Thyroid gland (tissue), 4 donors: ENCODE measurements at regions not wholly inside any gene's neighbourhood (a gene's known extent, or its start where the extent isn't known, plus 50 kb on each side); places are given as distances from the start of the nearest gene placed in this dataset.
"Not testable (repeated sequence)": the region's sequence is repeated elsewhere in the genome, so short reads cannot be mapped to it uniquely, and the experiment has no call there.

Experiments used
- DNase-seq, 2 donors: peaks; one replicate each; pipeline ENCODE4 v3.0.0-alpha.2; 2019
- H3K27ac ChIP-seq, 3 donors: fragments of 200-600 bp; sonication (generic); 1 replicate in 2 of 3; 2 replicates in 1 of 3; pipeline ENCODE4 v1.5.1; 2016 to 2019; ENCODE audit warnings: mild to moderate bottlenecking in 1 of 3, moderate library complexity in 1 of 3
- H3K27me3 ChIP-seq: fragments of 200-600 bp; sonication (generic); one replicate; pipeline ENCODE4 v1.5.1; 2019
- H3K36me3 ChIP-seq, 2 donors: fragments of 200-600 bp; sonication (generic); one replicate each; pipeline ENCODE4 v1.5.1; 2016 to 2019
- H3K4me1 ChIP-seq, 2 donors: fragments of 200-600 bp; sonication (generic); one replicate each; pipeline ENCODE4 v1.5.1; 2017 to 2019
- H3K4me3 ChIP-seq, 3 donors: fragments of 200-600 bp; sonication (generic); replicated peaks in 1 of 3; 1 replicate in 2 of 3; 2 replicates in 1 of 3; pipeline ENCODE4 v1.5.1; 2016; ENCODE audit warnings: mild to moderate bottlenecking in 1 of 3
- H3K9me3 ChIP-seq: fragments of 200-600 bp; sonication (generic); one replicate; pipeline ENCODE4 v1.5.1; 2017
- CTCF ChIP-seq, 6 experiments: fragments of 200-600 bp in 3 of 6; fragments of 450-650 bp in 3 of 6; sonication (generic) in 3 of 6; IDR thresholded peaks; one replicate each; pipeline ENCODE4 v1.5.1; 2016 to 2019; ENCODE audit warnings: antibody characterized with exemption in 6 of 6, mild to moderate bottlenecking in 2 of 6, inconsistent platforms in 1 of 6, moderate library complexity in 1 of 6
- POLR2A ChIP-seq, 2 donors: fragments of 450-650 bp; IDR thresholded peaks; one replicate each; pipeline ENCODE4 v1.6.1; 2017; ENCODE audit warnings: antibody characterized with exemption in 2 of 2, mild to moderate bottlenecking in 2 of 2, moderate library complexity in 1 of 2
- WGBS, 2 donors: methylation state at CpG; one replicate each; pipeline ENCODE4 v1.1.5; 2017; 5-methylcytosine and 5-hydroxymethylcytosine counted together
- intact Hi-C: fragments of 100-400 bp; cut with DNase I; formaldehyde crosslinking; loops from one replicate; pipeline ENCODE4 v1.15.1; 2023

DNA sequence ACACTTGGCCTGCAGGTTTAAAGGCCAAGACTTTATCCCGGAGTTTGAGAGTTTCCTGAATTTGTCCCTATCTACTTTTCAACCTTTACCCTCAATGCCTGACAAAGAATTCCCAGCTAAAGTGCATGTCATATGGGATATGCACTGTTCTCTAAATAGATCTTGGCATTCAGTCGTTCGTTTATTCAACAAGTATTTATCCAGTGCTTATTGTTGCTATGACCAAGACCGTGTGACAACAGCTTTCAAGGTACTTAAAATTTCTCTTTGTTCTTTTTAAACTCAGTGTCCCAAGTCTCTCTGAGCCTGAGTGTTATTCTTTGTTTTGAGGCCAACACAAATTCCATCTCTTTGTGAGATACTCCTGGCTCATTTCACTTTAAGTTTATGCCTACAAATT, 133.4 kb downstream of the RGPD3 start:
- no peak for TF ChIP-seq CTCF (IDR thresholded peaks at IDR 0.05)
- no peak for TF ChIP-seq POLR2A (IDR thresholded peaks at IDR 0.05)
- Histone ChIP-seq H3K4me1 (peaks cover 10 to 12% of the 10 kb centered on the region in 2 donors), H3K27me3 (no peaks in the 10 kb centered on the region), H3K4me3 (no peak overlapping the region), H3K9me3 (no peaks in the 10 kb centered on the region), H3K36me3 (no peaks in the 10 kb centered on the region), H3K27ac (no peak overlapping the region)
- intact Hi-C loops, result no loop called here
- 29 to 38% methylated on average over 4 of the region's 4 CpGs for WGBS, 2 donors
- DNase-seq, result no peak

DNA sequence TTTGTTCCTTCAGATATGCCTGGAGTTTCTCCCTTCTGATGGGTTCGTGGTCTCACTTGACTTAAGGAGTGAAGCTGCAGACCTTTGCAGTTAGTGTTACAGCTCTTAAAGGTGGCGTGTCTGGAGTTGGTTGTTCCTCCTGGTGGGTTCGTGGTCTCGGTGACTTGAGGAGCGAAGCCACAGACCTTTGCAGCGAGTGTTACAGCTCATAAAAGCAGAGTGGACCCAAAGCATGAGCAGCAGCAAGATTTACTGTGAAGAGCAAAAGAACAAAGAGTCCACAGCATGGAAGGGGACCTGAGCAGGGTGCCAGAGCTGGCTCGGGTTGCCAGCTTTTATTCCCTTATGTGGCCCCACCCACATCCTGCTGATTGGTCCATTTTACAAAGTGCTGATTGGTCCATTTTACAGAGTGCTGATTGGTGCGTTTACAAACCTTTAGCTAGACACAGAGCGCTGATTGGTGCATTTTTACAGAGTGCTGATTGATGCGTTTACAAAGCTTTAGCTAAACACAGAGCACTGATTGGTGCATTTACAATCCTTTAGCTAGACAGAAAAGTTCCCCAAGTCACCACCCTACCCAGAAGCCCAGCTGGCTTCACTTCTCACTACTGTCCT, 134.8 kb downstream of the RGPD3 start:
- DNase-seq, H3K36me3 ChIP-seq, H3K27me3 ChIP-seq, H3K27ac ChIP-seq, H3K9me3 ChIP-seq, intact Hi-C loops, H3K4me3 ChIP-seq: not testable (repeated sequence)
- 92 to 98% methylated on average over 4 to 10 of the region's 10 CpGs for WGBS, 2 donors
- peaks cover 10 to 12% of the 10 kb centered on the region in 2 donors for H3K4me1 ChIP-seq

GRCh38 chr2:106332054-106332453, 136.2 kb downstream of the RGPD3 start:
- intact Hi-C loops, result no loop called here
- Histone ChIP-seq H3K9me3 (no peaks in the 10 kb centered on the region), H3K4me3 (no peak overlapping the region), H3K4me1 (peaks cover 10 to 12% of the 10 kb centered on the region in 2 donors), H3K36me3 (no peaks in the 10 kb centered on the region), H3K27ac (no peak overlapping the region), H3K27me3 (no peaks in the 10 kb centered on the region)
- 61 to 73% methylated on average over 4 of the region's 4 CpGs for WGBS, 2 donors
- TF ChIP-seq CTCF (IDR thresholded peaks at IDR 0.05), result no peak
- TF ChIP-seq POLR2A (IDR thresholded peaks at IDR 0.05), result no peak
- no peak for DNase-seq

DNA sequence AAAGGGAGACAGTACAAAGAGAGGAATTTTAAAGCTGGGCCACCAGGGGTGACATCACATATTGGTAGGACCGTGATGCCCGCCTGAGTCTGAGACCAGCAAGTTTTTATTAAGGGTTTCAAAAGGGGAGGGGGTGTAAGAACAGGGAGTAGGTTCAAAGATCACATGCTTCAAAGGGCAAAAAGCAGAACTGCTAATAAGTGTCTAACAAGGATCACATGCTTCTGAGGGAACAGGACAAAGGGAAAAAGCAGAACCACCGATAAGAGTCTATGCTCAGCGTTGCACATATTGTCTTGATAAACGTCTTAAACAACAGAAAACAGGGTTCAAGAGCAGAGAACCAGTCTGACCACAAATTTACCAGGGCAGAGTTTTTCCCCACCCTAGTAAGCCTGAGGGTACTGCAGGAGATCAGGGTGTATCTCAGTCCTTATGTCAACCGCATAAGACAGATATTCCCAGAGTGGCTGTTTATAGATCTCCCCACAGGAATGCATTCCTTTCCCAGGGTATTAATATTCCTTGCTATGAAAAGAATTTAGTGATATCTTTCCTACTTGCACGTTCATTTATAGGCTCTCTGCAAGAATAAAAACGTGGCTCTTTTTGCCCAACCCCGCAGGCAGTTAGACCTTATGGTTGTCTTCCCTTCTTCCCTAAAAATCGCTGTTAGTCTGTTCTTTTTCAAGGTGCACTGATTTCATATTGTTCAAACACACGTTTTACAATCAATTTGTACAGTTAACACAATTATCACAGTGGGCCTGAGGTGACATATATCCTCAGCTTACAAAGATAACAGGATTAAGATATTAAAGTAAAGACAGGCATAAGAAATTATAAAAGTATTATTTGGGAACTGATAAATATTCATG, 136.5 kb upstream of the UXS1 start:
- peaks cover 10 to 12% of the 10 kb centered on the region in 2 donors for H3K4me1 ChIP-seq
- H3K27me3 ChIP-seq, intact Hi-C loops, H3K36me3 ChIP-seq, DNase-seq, H3K27ac ChIP-seq, H3K9me3 ChIP-seq, H3K4me3 ChIP-seq: not testable (repeated sequence)
- 64% methylated on average over 11 of the region's 11 CpGs for WGBS, 2 donors

DNA sequence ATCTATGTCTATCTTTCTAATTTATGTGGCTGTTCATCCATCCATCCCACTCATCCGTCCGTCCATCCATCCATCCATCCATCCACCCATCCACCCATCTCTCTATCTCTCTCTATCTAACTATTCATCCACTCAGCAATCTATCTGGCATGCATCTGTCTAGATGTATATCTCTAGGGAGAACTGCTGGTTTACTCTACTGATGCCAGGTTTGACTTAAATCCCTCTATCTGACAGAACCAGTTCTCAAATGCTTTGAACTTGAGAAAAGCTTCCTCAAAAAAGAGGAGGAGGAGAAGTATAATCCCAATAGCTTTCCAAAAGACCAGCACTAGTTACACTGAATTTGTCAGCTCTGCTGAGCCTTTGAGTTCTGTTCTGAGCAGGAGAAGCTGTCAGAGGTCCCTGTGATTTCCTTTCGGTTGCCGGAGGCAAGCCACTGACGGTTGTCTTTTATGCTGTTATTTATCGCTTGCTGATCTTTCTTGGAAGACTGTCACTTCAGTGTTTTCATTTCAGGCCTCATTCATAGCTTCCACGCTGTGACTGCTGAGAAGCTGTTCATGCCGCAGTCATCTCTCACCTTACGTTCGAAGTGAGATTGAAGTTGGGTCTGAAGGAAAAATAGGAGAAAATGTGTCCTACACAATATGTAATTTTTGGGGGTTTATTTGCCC, 129.4 kb upstream of the UXS1 start:
- DNase-seq, result no peak
- WGBS, 2 donors, result 89 to 95% methylated on average over 10 of the region's 10 CpGs

More for the DNA sequence above, 129.4 kb upstream of the UXS1 start:
- no peak for TF ChIP-seq POLR2A (IDR thresholded peaks at IDR 0.05)
- TF ChIP-seq CTCF (IDR thresholded peaks at IDR 0.05), result no peak
- no peaks in the 10 kb centered on the region for H3K9me3 ChIP-seq
- H3K36me3 ChIP-seq, result no peaks in the 10 kb centered on the region
- intact Hi-C loops, result no loop called here
- H3K27me3 ChIP-seq, result no peaks in the 10 kb centered on the region
- H3K4me3 ChIP-seq, result no peak overlapping the region
- no peak overlapping the region for H3K27ac ChIP-seq
- H3K4me1 ChIP-seq, result no peaks in the 10 kb centered on the region
